ENCODE measurements at regions not wholly inside any gene's neighbourhood (a gene's known extent, or its start where the extent isn't known, plus 50 kb on each side); places are given as distances from the start of the nearest gene placed in this dataset.
"Not testable (repeated sequence)": the region's sequence is repeated elsewhere in the genome, so short reads cannot be mapped to it uniquely, and the experiment has no call there.

DNA sequence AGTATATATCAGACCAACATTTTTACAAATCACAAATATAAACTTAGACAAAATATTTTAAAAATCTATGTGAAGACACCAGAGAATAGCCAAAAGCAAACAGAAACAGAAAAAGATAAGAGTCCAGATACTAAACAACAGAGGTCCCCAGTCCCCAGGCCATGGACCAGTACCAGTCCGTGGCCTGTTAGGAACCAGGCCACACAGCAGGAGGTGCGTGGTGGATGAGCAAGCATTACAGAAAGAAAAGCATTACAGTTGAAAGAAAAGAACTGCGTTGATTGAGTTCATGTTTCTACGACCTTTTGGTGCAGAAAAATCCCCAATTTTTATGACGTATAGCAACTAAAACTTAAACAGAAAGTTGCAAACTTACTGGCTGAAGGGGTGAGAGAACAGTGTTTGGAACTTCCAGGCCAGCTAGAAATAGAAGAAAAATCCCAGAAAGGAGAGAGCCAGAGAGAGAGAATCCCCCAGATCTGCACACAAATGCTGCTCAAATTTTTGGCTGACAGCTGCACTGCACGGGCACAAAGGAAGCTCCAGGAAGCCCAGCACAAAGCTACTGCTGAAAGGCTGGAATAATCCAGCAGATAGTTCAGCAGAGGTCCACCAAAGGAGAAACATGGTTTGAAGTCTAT lies 159.6 kb upstream of the C14orf180 start:
- no peak for DNase-seq

- not testable (repeated sequence) for DNase-seq
Observed at GRCh38 chr14:104420523-104420922, 159.0 kb upstream of the C14orf180 start.

GRCh38 chr14:104420990-104421389 lies 158.6 kb upstream of the C14orf180 start:
- no peak for DNase-seq

GRCh38 chr14:104421401-104421821 lies 158.2 kb upstream of the C14orf180 start:
- DNase-seq, result no peak

DNA sequence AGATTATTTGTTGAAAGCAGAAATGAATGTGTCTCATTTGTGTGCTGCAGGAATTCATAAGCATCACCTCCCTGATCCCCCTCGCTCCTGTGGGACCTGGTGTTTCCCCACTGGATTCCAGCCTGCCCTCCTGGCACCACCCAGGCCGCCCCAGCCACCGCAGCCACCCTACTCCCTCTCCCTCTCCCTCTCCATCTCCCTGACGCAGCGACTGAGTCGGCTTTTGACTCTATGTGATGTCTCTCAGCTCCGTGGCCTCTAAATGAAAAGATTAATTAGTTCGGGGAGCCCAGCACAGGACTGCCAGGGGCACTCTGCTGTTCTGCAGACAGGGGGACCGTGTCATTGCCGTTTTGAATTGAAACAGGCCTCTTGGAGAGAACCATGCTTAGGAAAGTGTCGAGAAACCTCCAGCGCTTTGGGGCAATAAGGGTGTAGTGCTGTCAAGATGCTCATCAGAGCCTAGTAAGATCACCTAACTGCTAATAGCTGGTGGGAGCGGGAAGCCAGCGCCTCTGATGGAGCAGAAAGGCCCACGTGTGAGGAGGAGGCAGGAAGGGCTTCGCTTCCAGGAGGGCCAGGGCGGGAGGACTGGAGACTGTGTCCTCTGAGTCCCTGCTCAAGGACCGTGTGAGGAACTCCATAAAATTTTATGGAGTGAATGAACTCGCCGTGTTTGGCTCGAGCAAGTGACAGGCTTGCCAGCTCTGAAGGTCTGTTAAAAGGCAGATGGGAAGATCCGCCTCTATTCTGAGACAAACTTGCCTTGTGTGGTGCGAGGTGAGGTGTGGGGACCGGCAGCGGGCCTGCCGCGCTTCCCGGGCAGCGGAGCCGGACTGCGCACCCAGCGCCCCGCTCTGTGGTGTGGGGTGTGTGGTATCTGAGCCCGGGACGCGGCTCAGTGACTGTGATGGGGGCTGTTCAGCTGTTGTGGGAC lies 157.4 kb upstream of the C14orf180 start:
- DNase-seq, result no peak

- DNase-seq, result no peak
Observed at GRCh38 chr14:104422837-104423681, 156.5 kb upstream of the C14orf180 start.

DNA sequence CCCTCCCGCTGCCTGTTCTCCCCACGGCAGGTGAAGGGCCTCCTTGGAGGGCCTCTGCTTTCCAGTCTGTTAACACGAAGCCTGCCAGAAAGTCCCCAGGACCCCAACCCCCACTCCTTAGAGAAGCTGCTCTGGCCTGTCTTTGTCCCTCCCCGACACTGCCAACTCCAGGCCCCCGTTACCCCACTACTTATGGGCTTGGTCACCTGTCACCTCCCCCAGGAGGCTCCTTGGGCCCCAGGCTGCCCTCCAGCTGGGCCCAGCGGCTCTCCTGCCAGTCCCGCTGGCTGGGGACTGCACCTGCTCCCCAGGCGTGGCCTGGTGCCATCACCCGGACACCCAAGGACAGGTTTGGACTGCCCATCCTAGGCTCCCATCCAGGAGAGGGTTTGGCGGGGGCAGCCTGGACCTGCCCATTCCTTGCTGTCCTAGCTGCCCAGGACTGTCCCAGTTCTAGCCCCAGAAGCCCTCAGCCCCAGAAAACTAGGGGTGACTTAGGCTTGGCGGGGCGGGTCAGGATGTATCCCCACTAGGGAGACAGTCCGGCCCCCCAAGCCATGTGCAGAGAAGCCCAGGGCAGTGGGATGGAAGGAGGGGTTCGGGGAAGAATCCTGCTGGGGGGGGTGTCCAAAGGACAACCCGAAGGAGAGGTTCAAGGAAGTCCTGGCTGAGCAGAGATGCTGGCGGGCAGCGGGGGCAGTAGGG lies 155.7 kb upstream of the C14orf180 start:
- no peak for DNase-seq

- DNase-seq, result peak; percentile 96
Observed at GRCh38 chr14:104424406-104425072, 155.0 kb upstream of the C14orf180 start.

DNA sequence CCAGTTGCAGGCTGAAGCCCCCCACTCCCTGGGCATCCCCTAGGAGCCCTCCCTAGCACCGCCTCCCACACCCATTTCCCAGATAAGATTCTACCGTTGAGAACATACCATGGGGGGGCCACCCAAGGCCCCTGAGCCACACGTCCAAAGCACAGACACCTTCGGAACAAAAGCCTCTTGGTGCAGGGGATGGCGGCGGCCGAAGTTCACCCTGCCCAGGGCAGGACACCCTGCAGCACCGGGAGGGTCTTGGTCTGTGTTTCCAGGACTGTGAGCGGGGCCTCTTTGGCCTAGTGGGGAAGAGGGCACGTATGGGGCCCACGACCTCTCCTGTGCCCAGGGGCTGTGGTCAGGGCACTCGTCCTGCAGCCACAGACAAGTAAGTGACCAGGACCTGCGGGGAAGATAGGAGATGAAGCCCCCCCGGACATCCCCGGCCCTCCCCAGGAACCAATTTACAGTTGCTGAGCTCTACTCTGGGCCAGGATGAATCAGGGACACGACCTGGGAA lies 154.3 kb upstream of the C14orf180 start:
- DNase-seq, result no peak

DNA sequence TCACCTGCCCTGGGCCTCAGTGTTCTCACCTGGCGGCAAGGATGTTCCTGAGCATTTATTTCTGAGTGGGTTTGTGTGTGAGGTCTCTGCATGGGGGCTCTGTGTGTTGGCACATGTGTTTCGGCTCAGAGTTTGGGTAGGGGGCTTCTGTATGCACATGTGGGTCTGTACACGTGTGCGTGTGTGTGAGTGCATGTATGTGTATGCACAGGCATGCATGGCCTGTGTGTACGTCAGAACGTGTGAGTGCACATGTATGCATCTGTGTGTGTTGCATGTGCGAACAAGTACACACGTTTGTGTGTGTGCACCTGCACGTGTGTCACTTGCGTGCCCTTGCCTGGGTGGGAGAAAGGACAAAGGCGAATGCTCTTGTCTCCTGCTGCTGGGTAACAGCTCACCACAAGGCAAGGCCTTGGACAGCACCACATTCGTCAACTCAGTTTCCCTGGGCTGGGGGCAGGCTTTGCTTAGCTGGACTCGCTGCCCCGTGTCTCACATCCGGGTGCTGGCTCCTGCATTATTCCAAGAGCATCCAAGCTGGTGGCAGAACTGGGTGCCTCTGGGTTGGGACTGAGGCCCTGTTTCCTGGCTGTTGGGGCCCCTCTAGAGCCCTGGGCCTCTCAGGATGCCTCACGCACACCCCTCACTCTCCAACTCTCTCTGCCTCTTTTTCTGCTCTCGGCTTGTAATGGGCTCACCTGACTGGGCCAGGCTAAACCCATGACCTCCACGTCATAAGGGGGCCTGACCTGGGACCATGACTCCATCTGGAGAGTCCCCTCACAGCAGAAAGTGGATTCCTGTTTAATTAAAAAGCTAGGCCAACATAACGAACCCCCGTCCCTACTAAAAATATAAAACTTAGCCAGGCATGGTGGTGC lies 153.6 kb upstream of the C14orf180 start:
- DNase-seq, result no peak

- no peak for DNase-seq
Observed at GRCh38 chr14:104427131-104427851, 152.3 kb upstream of the C14orf180 start.

GRCh38 chr14:104428333-104428851 lies 151.2 kb upstream of the C14orf180 start:
- no peak for DNase-seq

DNA sequence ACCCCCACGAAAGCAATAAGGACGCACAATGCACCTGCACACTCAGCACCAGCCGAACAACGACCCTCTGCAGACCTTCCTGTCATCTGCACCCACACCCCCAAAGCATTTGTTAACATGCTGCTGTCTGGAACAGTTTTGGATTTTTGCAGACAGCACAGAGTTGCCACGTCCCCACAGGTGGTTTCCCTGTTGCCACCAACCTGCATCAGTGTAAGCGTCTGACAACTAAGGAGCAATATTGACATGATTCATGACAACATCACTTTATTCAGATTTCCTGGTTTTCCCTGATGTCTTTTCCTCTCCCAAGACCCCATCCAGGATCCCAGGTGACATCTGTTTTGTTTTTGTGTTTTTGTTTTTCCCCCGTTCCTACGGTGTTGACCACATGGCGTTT lies 150.7 kb upstream of the C14orf180 start:
- no peak for DNase-seq

GRCh38 chr14:104429291-104429861 lies 150.2 kb upstream of the C14orf180 start:
- DNase-seq, result peak; percentile 57

GRCh38 chr14:104431351-104431928 lies 148.1 kb upstream of the C14orf180 start:
- no peak for DNase-seq

GRCh38 chr14:104431929-104432541 lies 147.5 kb upstream of the C14orf180 start:
- DNase-seq, result no peak

GRCh38 chr14:104432611-104433231 lies 146.8 kb upstream of the C14orf180 start:
- DNase-seq, result no peak

Data from DMS 273 treated with DMSO at 0.1 percent for 48 hours (cell line).